ENCODE measurements at regions not wholly inside any gene's neighbourhood (a gene's known extent, or its start where the extent isn't known, plus 50 kb on each side); places are given as distances from the start of the nearest gene placed in this dataset.

DNA sequence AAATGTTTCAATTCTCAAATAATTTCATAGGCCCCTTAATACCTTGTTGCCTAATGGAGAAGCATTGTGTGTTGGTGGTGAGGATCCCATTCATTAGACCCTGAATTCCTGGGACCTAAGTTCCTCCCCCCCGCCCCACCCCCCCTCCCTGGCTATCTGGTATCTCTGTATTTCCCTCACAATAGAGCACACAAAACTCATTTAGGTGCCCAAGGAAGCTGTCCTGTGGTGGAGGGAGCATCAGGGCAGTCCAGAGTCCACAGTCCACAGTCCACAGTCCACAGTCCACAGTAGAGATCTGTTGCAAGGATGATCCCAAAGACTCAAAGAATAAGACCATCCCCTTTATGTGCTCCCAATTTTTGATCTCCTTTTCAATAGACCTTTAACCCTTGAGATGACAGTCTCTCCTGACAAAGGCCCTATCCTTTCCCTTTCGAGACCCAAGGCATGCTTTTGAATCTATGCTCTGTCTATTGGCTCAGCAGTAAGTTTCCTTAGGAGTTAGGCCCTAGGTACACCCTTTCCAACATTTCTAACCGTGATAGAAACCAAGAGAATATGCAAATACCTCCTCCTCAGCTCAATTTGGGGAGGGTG lies 123.9 kb downstream of the ZBTB18 start:
- Histone ChIP-seq H3K36me3 (ENCODE audit: control insufficient read depth, insufficient read depth, low read length) (no peaks in the 10 kb centered on the region), H3K27ac (ENCODE audit: low read length) (no peak overlapping the region), H3K4me1 (ENCODE audit: control insufficient read depth, insufficient read depth, low read length) (no peaks in the 10 kb centered on the region), H3K4me3 (ENCODE audit: low read depth in 2 of 2, low read length in 2 of 2) (no peak overlapping the region), H3K9me3 (ENCODE audit: control insufficient read depth, insufficient read depth, low read depth, low read length) (no peaks in the 10 kb centered on the region), H3K27me3 (ENCODE audit: control insufficient read depth, insufficient read depth, low read length) (no peaks in the 10 kb centered on the region)
- BruUV-seq (replicated peaks): no TSS peak
- POLR2A ChIA-PET: no interaction called here
- ATAC-seq (no peak), DNase-seq (ENCODE audit: low read depth, low spot score) (no peak)
- in situ Hi-C loops (cut with HindIII; ENCODE audit: low pct_unique_long_range_greater_than_20kb, low sequenced_read_pairs) (no loop called here), intact Hi-C loops (cut with micrococcal nuclease; ENCODE audit: unreplicated experiment) (no loop called here)
- CTCF ChIA-PET: no interaction called here
- TF ChIP-seq SIN3A (IDR thresholded peaks at IDR 0.05; ENCODE audit: borderline replicate concordance, insufficient read depth, low read depth, low read length): no peak
- no peak for TF ChIP-seq POLR2AphosphoS5 (IDR thresholded peaks at IDR 0.05; ENCODE audit: low read depth, low read length)

DNA sequence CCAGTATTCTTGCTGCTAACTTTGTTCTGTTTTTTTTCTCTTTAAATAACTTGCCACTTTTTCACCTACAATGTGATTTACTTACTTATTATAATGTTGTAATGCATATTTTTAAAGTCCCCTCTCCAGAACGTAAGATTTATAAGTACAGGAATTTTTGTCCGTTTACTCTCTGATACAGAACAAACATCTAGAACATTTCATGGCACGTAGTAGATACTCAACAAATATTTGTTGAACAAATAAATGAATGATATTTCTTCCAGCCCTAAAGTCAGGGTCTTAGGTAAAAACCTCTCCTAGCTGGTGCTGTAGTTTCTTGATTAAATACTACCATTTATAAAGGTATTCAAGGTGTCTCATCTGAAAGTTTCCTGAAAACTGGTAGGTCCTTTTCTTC lies 125.1 kb downstream of the ZBTB18 start:
- TF ChIP-seq SIN3A (IDR thresholded peaks at IDR 0.05; ENCODE audit: borderline replicate concordance, insufficient read depth, low read depth, low read length) (no peak), POLR2AphosphoS5 (IDR thresholded peaks at IDR 0.05; ENCODE audit: low read depth, low read length) (no peak), TCF7L2 (IDR thresholded peaks at IDR 0.05; ENCODE audit: low read depth, low read length) (no peak)
- TF ChIP-seq, protein P1, sequence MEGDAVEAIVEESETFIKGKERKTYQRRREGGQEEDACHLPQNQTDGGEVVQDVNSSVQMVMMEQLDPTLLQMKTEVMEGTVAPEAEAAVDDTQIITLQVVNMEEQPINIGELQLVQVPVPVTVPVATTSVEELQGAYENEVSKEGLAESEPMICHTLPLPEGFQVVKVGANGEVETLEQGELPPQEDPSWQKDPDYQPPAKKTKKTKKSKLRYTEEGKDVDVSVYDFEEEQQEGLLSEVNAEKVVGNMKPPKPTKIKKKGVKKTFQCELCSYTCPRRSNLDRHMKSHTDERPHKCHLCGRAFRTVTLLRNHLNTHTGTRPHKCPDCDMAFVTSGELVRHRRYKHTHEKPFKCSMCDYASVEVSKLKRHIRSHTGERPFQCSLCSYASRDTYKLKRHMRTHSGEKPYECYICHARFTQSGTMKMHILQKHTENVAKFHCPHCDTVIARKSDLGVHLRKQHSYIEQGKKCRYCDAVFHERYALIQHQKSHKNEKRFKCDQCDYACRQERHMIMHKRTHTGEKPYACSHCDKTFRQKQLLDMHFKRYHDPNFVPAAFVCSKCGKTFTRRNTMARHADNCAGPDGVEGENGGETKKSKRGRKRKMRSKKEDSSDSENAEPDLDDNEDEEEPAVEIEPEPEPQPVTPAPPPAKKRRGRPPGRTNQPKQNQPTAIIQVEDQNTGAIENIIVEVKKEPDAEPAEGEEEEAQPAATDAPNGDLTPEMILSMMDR (IDR thresholded peaks at IDR 0.05): no peak
- TF ChIP-seq, protein P2, sequence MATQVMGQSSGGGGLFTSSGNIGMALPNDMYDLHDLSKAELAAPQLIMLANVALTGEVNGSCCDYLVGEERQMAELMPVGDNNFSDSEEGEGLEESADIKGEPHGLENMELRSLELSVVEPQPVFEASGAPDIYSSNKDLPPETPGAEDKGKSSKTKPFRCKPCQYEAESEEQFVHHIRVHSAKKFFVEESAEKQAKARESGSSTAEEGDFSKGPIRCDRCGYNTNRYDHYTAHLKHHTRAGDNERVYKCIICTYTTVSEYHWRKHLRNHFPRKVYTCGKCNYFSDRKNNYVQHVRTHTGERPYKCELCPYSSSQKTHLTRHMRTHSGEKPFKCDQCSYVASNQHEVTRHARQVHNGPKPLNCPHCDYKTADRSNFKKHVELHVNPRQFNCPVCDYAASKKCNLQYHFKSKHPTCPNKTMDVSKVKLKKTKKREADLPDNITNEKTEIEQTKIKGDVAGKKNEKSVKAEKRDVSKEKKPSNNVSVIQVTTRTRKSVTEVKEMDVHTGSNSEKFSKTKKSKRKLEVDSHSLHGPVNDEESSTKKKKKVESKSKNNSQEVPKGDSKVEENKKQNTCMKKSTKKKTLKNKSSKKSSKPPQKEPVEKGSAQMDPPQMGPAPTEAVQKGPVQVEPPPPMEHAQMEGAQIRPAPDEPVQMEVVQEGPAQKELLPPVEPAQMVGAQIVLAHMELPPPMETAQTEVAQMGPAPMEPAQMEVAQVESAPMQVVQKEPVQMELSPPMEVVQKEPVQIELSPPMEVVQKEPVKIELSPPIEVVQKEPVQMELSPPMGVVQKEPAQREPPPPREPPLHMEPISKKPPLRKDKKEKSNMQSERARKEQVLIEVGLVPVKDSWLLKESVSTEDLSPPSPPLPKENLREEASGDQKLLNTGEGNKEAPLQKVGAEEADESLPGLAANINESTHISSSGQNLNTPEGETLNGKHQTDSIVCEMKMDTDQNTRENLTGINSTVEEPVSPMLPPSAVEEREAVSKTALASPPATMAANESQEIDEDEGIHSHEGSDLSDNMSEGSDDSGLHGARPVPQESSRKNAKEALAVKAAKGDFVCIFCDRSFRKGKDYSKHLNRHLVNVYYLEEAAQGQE (IDR thresholded peaks at IDR 0.05; ENCODE audit: insufficient read depth in 1 of 2, low read depth in 2 of 2, low read length in 1 of 2): no peak
- Histone ChIP-seq H3K4me1 (ENCODE audit: control insufficient read depth, insufficient read depth, low read length) (no peaks in the 10 kb centered on the region), H3K27ac (ENCODE audit: low read length) (no peak overlapping the region), H3K36me3 (ENCODE audit: control insufficient read depth, insufficient read depth, low read length) (no peaks in the 10 kb centered on the region), H3K27me3 (ENCODE audit: control insufficient read depth, insufficient read depth, low read length) (no peaks in the 10 kb centered on the region), H3K9me3 (ENCODE audit: control insufficient read depth, insufficient read depth, low read depth, low read length) (no peaks in the 10 kb centered on the region), H3K4me3 (ENCODE audit: low read depth in 2 of 2, low read length in 2 of 2) (no peak overlapping the region)
- ATAC-seq (no peak), DNase-seq (ENCODE audit: low read depth, low spot score) (no peak)
- ChIA-PET CTCF (no interaction called here), POLR2A (no interaction called here)
- in situ Hi-C loops (cut with HindIII; ENCODE audit: low pct_unique_long_range_greater_than_20kb, low sequenced_read_pairs): no loop called here
- intact Hi-C loops (cut with micrococcal nuclease; ENCODE audit: unreplicated experiment): no loop called here
- BruUV-seq (replicated peaks): no TSS peak

DNA sequence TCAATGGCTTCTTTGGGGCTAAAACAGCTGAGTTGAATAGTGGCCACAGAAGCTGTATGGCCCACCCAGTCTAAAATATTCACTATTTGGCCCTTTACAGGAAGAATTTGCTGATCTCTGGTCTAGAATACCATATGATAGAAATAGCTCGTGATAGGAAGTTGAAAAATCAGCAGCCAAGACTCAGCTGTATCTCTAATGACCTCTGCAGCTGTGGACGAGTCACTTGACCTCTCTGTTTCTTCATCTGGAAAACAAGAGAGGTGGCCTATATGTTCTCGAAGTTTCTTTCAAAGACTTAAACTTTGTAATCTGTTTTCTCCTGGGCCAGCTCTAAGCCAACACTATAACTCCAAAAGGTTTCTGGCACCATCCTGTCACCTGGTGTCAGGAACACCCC lies 129.2 kb downstream of the ZBTB18 start:
- H3K4me1 ChIP-seq (ENCODE audit: control insufficient read depth, insufficient read depth, low read length): no peaks in the 10 kb centered on the region
- ChIA-PET CTCF (no interaction called here), POLR2A (no interaction called here)
- H3K36me3 ChIP-seq (ENCODE audit: control insufficient read depth, insufficient read depth, low read length): no peaks in the 10 kb centered on the region
- no peaks in the 10 kb centered on the region for H3K27me3 ChIP-seq (ENCODE audit: control insufficient read depth, insufficient read depth, low read length)
- no peak overlapping the region for H3K4me3 ChIP-seq (ENCODE audit: low read depth in 2 of 2, low read length in 2 of 2)
- ATAC-seq (no peak), DNase-seq (ENCODE audit: low read depth, low spot score) (no peak)
- in situ Hi-C loops (cut with HindIII; ENCODE audit: low pct_unique_long_range_greater_than_20kb, low sequenced_read_pairs): no loop called here
- no peak overlapping the region for H3K27ac ChIP-seq (ENCODE audit: low read length)
- no TSS peak for BruUV-seq (replicated peaks)
- no peaks in the 10 kb centered on the region for H3K9me3 ChIP-seq (ENCODE audit: control insufficient read depth, insufficient read depth, low read depth, low read length)
- TF ChIP-seq SIN3A (IDR thresholded peaks at IDR 0.05; ENCODE audit: borderline replicate concordance, insufficient read depth, low read depth, low read length): no peak
- no peak for TF ChIP-seq TCF7L2 (IDR thresholded peaks at IDR 0.05; ENCODE audit: low read depth, low read length)
- no peak for TF ChIP-seq POLR2AphosphoS5 (IDR thresholded peaks at IDR 0.05; ENCODE audit: low read depth, low read length)
- TF ChIP-seq, protein P2 (IDR thresholded peaks at IDR 0.05; ENCODE audit: insufficient read depth in 1 of 2, low read depth in 2 of 2, low read length in 1 of 2): no peak
- TF ChIP-seq, protein P1 (IDR thresholded peaks at IDR 0.05): no peak
- intact Hi-C loops (cut with micrococcal nuclease; ENCODE audit: unreplicated experiment): no loop called here

Measured in Panc1 (cell line).